ENCODE measurements at regions not wholly inside any gene's neighbourhood (a gene's known extent, or its start where the extent isn't known, plus 50 kb on each side); places are given as distances from the start of the nearest gene placed in this dataset.
"Not testable (repeated sequence)": the region's sequence is repeated elsewhere in the genome, so short reads cannot be mapped to it uniquely, and the experiment has no call there.

GRCh38 chr11:109046284-109046992 is 375.6 kb upstream of the C11orf87 start:
- no peak for DNase-seq

- DNase-seq: no peak
Observed at GRCh38 chr11:109048098-109048497, 373.9 kb upstream of the C11orf87 start.

- no peak for DNase-seq
Observed at GRCh38 chr11:109051200-109051599, 370.8 kb upstream of the C11orf87 start.

GRCh38 chr11:109059402-109059801 is 362.6 kb upstream of the C11orf87 start:
- no peak for DNase-seq

GRCh38 chr11:109061394-109061793 is 360.6 kb upstream of the C11orf87 start:
- DNase-seq: no peak

GRCh38 chr11:109062445-109062844 is 359.5 kb upstream of the C11orf87 start:
- DNase-seq: no peak

GRCh38 chr11:109062871-109063270 is 359.1 kb upstream of the C11orf87 start:
- DNase-seq: no peak

- not testable (repeated sequence) for DNase-seq
Observed at GRCh38 chr11:109064618-109065311, 357.2 kb upstream of the C11orf87 start.

- no peak for DNase-seq
Observed at GRCh38 chr11:109071262-109071661, 350.7 kb upstream of the C11orf87 start.

GRCh38 chr11:109071712-109072524 is 350.1 kb upstream of the C11orf87 start:
- DNase-seq: no peak

GRCh38 chr11:109073032-109073822 is 348.8 kb upstream of the C11orf87 start:
- no peak for DNase-seq

GRCh38 chr11:109075976-109076375 is 346.0 kb upstream of the C11orf87 start:
- no peak for DNase-seq

GRCh38 chr11:109076870-109077269 is 345.1 kb upstream of the C11orf87 start:
- no peak for DNase-seq

- no peak for DNase-seq
Observed at GRCh38 chr11:109077291-109077920, 344.6 kb upstream of the C11orf87 start.

- no peak for DNase-seq
Observed at GRCh38 chr11:109085708-109086373, 336.1 kb upstream of the C11orf87 start.

GRCh38 chr11:109086931-109087330 is 335.1 kb upstream of the C11orf87 start:
- DNase-seq: no peak

GRCh38 chr11:109088086-109088485 is 333.9 kb upstream of the C11orf87 start:
- no peak for DNase-seq

GRCh38 chr11:109089144-109089543 is 332.8 kb upstream of the C11orf87 start:
- DNase-seq: no peak

GRCh38 chr11:109093354-109093753 is 328.6 kb upstream of the C11orf87 start:
- no peak for DNase-seq

GRCh38 chr11:109096266-109096665 is 325.7 kb upstream of the C11orf87 start:
- DNase-seq: no peak

GRCh38 chr11:109106151-109106906 is 315.7 kb upstream of the C11orf87 start:
- DNase-seq: no peak
